Neuronal stem cell (in vitro differentiated cells): ENCODE measurements at regions not wholly inside any gene's neighbourhood (a gene's known extent, or its start where the extent isn't known, plus 50 kb on each side); places are given as distances from the start of the nearest gene placed in this dataset. TPM values are rescaled to one million over a fixed set of nuclear protein-coding genes. Genes with fewer than 3 reads are reported as not detected.

Experiments used
- small RNA-seq: library from polyadenylated mRNA; stranded (forward); fragments of <200 nt; extraction: miRNeasy Mini kit (QIAGEN cat#:217004); gene quantifications from one replicate; pipeline ENCODE3, GENCODE V24; 2013; ENCODE audit not compliant: insufficient read depth

Small RNA genes lying in the stretch of these regions (small RNA-seq; reads per million reads assigned to genes)
- not detected for gene RF00019
